ENCODE measurements at regions not wholly inside any gene's neighbourhood (a gene's known extent, or its start where the extent isn't known, plus 50 kb on each side); places are given as distances from the start of the nearest gene placed in this dataset.

GRCh38 chr11:15342163-15342562, 227.4 kb downstream of the INSC start (continued):
- TF ChIP-seq ZNF672 (CRISPR knock-in tag; IDR thresholded peaks at IDR 0.05) = no peak
- no peak for TF ChIP-seq ZNF709 (CRISPR knock-in tag; IDR thresholded peaks at IDR 0.05)
- no peak for TF ChIP-seq ZNF33A (CRISPR knock-in tag; IDR thresholded peaks at IDR 0.05; ENCODE audit: borderline replicate concordance)
- TF ChIP-seq, protein P1, sequence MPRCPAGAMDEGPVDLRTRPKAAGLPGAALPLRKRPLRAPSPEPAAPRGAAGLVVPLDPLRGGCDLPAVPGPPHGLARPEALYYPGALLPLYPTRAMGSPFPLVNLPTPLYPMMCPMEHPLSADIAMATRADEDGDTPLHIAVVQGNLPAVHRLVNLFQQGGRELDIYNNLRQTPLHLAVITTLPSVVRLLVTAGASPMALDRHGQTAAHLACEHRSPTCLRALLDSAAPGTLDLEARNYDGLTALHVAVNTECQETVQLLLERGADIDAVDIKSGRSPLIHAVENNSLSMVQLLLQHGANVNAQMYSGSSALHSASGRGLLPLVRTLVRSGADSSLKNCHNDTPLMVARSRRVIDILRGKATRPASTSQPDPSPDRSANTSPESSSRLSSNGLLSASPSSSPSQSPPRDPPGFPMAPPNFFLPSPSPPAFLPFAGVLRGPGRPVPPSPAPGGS (CRISPR knock-in tag; IDR thresholded peaks at IDR 0.05) = no peak
- no peak for TF ChIP-seq PRDM10 (CRISPR knock-in tag; IDR thresholded peaks at IDR 0.05; ENCODE audit: low read depth)
- no peak for TF ChIP-seq KLF11 (CRISPR knock-in tag; IDR thresholded peaks at IDR 0.05)
- TF ChIP-seq ZNF496 (CRISPR knock-in tag; IDR thresholded peaks at IDR 0.05; ENCODE audit: insufficient replicate concordance) = no peak

GRCh38 chr11:15346907-15347306, 232.2 kb downstream of the INSC start:
- 0% methylated on average over 4 of the region's 4 CpGs for WGBS (ENCODE audit: low lambda C conversion rate)

More at GRCh38 chr11:15346907-15347306, 232.2 kb downstream of the INSC start:
- Histone ChIP-seq H3K27ac (ENCODE audit: extremely low read length, insufficient read depth, low read length) (no peak overlapping the region), H3K9ac (ENCODE audit: insufficient read depth, low read depth, low read length) (no peak overlapping the region), H3K4me2 (ENCODE audit: low read depth, low read length) (no peak overlapping the region), H3K79me2 (ENCODE audit: insufficient read depth, low read length) (no peaks in the 10 kb centered on the region), H3K4me3 (replicated peaks in 1 of 3; ENCODE audit: insufficient read depth in 1 of 3, low read depth in 2 of 3, low read length in 3 of 3) (no peak overlapping the region), H3K4me1 (ENCODE audit: insufficient read depth, low read length) (no peaks in the 10 kb centered on the region), H3K27me3 (ENCODE audit: control insufficient read depth in 1 of 2, insufficient read depth in 2 of 2, low read length in 2 of 2) (no peaks in the 10 kb centered on the region), H4K20me1 (ENCODE audit: insufficient read depth, low read length) (no peaks in the 10 kb centered on the region), H2AFZ (ENCODE audit: low read length) (no peak overlapping the region), H3K36me3 (replicated peaks in 1 of 2; ENCODE audit: control insufficient read depth in 1 of 2, insufficient read depth in 2 of 2, low read length in 2 of 2) (no peaks in the 10 kb centered on the region), H3K9me3 (ENCODE audit: low read length) (no peaks in the 10 kb centered on the region)
- DNase-seq (ENCODE audit: low spot score) = no peak
- FAIRE-seq = no peak
- no peak for TF ChIP-seq ZNF503 (CRISPR knock-in tag; IDR thresholded peaks at IDR 0.05)
- no peak for TF ChIP-seq ZBTB38 (CRISPR knock-in tag; IDR thresholded peaks at IDR 0.05)
- TF ChIP-seq HCFC1 (IDR thresholded peaks at IDR 0.05; ENCODE audit: low read depth, low read length) = no peak
- TF ChIP-seq, protein P2, sequence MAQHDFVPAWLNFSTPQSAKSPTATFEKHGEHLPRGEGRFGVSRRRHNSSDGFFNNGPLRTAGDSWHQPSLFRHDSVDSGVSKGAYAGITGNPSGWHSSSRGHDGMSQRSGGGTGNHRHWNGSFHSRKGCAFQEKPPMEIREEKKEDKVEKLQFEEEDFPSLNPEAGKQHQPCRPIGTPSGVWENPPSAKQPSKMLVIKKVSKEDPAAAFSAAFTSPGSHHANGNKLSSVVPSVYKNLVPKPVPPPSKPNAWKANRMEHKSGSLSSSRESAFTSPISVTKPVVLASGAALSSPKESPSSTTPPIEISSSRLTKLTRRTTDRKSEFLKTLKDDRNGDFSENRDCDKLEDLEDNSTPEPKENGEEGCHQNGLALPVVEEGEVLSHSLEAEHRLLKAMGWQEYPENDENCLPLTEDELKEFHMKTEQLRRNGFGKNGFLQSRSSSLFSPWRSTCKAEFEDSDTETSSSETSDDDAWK (CRISPR knock-in tag; IDR thresholded peaks at IDR 0.05) = no peak
- no peak for TF ChIP-seq ZBTB7A (CRISPR knock-in tag; IDR thresholded peaks at IDR 0.05)
- TF ChIP-seq ZNF367 (CRISPR knock-in tag; IDR thresholded peaks at IDR 0.05; ENCODE audit: borderline replicate concordance) = no peak
- no peak for TF ChIP-seq SIN3B (IDR thresholded peaks at IDR 0.05; ENCODE audit: low read length)
- ChIA-PET POLR2A (no interaction called here), CTCF (ENCODE audit: low intra/inter-chr PET ratio, low total read pairs) (no interaction called here)
- ATAC-seq = no peak
- intact Hi-C loops (cut with micrococcal nuclease; ENCODE audit: unreplicated experiment) = no loop called here
- in situ Hi-C loops (cut with HindIII; ENCODE audit: extremely low pct_ligation_motif_present, low pct_unique_long_range_greater_than_20kb) = no loop called here
- no TSS peak for BruUV-seq (replicated peaks)
